HG03469 (cell line): ENCODE measurements at regions not wholly inside any gene's neighbourhood (a gene's known extent, or its start where the extent isn't known, plus 50 kb on each side); places are given as distances from the start of the nearest gene placed in this dataset.
"Not testable (repeated sequence)": the region's sequence is repeated elsewhere in the genome, so short reads cannot be mapped to it uniquely, and the experiment has no call there.

Experiments used
- ATAC-seq: cut with Tn5 transposase; IDR thresholded peaks from one replicate; pipeline ENCODE4 v1.9.1; 2021; ENCODE audit warnings: mild to moderate bottlenecking, moderate library complexity, moderate number of reproducible peaks; ENCODE audit not compliant: unreplicated experiment

DNA sequence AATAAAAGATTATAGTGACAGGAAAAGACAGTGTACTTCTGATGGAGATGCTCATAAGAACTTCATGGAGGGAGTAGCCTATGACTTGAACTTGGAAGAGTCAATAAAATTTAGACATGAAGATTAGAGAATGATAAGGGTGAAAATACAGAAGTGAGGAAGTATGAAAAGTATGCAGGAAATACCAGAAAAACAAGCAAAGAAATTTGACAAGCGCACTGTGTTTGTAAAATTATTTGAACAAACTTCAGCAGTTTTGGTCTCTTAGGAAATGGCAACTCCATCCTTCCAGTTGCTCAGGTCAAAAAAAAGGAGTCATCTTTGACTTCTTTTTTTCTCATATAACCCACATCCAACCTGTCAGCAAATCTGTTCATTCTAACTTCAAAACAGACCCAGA is 864.0 kb upstream of the ZEB2 start:
- no peak for ATAC-seq

DNA sequence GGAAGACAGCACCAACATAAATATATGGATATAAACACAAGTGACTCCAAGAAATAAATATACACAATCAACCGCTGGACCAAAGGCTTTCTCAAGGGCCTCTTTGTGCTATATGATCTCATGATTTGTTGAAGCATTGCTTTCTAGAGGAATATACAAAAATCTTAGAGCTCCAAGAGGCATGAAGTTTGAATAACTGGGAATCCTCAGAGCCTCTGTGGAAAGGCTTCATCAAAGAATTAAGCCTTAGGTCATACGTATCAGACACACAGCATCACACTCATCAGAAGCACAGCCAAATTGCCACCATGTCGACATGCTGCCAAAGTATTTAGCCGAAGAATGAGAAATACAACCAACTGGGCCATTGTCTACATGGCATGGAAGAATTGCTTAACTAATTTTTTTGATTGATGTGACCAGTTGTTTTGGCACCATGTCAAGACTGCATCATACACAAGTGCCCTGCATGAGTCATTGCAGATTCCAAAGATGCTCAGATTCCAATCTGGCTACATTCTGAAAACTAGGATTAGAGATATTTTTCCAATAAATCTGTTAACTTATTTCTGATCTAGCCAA is 860.6 kb upstream of the ZEB2 start:
- ATAC-seq, result no peak

DNA sequence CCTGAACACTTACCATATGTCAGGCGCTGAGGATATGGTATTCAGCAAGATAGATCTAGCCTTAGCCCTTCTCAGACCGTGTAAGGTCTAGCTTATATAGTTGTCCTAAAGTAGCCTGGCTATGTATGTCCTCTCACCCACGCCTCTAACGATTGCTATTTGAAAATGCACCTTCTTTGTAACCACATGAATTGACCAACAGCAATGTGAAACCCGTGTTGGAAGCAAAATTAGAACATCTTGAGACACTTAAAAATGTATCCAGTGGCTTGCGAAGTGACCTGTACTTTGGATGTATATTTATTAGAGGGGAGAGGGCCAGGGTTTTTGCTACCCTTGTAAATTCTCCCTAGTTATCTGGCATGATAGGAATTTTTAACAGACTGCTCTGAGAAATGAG is 860.0 kb upstream of the ZEB2 start:
- ATAC-seq, result no peak

- no peak for ATAC-seq
These were observed 854.2 kb upstream of the ZEB2 start for GRCh38 chr2:145374165-145374564.

DNA sequence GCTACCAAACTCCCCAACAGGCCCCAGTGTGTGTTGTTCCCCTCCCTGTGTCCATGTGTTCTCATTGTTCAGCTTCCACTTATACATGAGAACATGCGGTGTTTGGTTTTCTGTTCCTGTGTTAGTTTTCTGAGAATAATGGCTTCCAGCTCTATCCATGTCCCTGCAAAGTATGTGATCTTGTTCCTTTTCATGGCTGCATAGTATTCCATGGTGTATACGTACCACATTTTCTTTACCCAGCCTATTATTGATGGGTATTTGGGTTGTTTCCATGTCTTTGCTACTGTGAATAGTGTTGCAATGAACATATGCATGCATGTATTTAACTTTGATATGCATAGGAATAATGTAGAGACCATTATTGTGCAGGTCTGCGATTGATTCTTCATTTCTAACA is 847.4 kb upstream of the ZEB2 start:
- ATAC-seq, result not testable (repeated sequence)

GRCh38 chr2:145366341-145366740 is 846.4 kb upstream of the ZEB2 start:
- no peak for ATAC-seq

DNA sequence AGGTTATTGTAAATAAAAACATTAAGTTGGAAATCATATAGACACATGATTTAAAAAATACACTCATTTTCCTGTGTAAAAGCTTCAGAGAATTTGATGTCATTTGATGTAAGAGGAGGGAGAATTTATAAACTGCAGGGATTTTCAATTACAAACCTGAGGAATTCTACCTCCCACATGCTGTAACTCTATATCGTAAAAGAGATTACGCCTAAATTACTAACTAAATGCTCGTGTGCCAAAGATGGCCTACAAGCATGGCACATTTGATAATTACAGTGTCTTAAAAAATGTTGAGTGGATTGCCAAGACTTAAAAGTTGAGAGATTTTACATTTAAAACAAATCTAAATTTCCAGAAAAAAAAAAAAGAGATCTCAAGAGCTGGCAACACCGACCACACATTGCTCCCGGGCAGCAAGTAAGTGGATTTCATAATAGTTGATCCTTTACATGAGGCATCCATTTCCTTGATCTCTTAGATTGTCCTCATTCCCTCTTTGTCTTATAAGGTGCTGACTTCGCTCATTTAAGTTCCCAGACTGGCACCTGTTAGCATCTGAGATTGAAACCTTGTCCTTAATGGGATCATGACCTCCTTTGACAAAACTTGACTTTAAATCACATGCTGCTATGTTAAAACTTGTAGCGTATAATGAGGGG is 840.3 kb upstream of the ZEB2 start:
- no peak for ATAC-seq

DNA sequence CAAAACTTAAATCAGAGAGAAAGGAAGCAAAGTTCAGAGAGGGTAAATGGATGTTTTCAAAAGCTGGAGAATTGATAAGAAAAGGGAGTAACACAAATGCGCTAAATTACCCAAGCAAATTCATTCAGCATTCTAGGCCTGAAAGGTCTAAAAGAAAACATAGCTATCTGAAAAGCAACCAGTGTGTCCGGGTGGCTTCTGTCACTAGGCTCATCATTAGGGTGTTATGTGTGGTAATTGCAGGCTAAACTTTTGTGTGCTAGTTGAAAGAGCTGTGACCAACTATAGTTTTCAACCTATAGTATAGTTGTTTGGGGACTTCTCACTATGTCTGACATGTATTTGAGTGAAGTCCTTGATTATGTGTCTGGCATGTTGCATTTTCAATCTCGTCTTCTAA is 839.6 kb upstream of the ZEB2 start:
- no peak for ATAC-seq

DNA sequence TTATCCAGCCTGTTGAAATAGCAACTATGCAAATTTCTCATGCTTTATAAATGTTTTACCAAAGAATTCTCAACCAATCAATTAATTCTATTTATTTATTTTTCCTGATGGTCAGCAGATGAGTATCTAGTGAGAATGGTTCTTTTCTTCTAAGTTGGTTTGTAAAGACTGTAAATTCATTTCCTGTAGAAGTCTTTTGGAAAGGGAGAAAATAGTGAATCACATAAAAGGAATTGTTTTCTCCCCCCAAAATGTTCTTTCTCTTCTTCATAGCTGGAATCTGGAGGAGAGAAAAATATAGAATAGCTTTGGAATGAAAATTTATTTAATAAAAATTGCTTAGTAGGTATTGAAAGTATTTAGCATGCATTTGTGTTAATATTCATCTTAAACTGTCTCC is 836.1 kb upstream of the ZEB2 start:
- no peak for ATAC-seq

- ATAC-seq, result no peak
These were observed 832.6 kb upstream of the ZEB2 start for GRCh38 chr2:145352484-145352883.

- no peak for ATAC-seq
These were observed 832.0 kb upstream of the ZEB2 start for GRCh38 chr2:145351864-145352425.

DNA sequence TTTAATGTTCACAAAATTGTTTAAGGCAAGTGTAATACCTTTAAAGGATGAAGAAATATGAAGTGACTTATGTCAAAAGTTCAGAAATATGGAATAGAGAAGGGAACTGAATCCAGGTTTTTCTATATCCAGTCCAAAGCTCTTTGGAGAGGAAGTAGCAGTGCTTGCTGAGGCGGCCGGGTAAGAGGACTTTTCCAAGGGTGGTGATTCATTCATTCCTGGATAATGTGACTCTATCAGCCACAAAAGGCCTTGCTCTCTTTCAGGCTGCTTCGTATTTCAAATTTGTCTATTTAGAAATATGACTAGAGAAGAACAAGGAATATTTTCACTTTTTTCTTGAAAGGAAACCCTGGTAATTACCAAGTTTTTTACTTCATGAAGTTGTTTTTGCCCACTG is 830.1 kb upstream of the ZEB2 start:
- ATAC-seq, result no peak

DNA sequence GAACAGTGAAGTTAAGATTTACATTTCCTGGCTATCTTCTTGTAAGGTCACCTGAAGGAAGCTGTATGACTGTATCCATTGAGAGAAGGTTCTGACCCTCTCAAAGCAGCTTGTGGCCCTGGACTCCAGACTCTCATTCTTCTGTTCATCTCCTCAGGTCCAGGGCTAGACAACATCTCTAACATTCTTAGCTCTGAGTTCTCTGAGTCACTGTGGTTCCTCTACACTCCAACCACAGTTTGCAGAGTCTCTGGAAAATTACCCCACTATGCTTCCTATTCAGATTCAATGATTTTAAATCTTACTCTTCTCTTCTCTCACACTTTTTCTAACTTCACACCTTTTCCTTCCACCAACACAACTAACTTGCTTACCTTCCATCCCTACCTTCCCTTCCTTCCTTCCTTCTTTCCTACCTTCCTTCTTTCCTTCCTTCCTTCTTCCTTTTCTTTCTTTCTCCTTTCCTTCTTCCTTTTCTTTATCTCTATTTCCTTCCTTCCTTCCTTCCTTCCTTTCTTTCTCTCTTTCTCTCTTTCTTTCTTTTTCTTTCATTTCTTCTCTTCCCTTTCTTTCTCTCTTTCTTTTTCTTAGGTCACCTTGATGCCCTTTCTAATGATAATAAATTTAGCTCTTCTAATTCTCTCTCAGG is 824.3 kb upstream of the ZEB2 start:
- no peak for ATAC-seq

DNA sequence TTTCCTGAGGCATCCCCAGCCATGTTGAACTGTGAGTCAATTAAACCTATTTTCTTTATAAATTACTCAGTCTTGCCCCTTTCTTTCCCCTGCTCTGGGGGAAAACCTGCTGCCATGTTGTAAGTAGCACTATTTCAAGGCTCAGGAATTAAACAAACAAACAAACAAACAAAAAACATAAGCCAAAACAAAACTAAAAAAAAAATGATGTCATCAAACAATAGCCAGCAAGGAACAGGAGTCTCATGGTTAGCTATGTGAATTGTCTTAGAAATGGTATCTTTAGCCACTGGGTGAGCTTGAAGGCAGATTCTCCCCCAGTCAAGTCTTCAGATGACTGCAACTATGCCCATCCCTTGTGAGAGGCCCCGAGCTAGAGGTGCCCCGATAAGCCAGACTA is 823.4 kb upstream of the ZEB2 start:
- ATAC-seq, result no peak

GRCh38 chr2:145341536-145341935 is 821.6 kb upstream of the ZEB2 start:
- ATAC-seq, result no peak

- no peak for ATAC-seq
These were observed 819.7 kb upstream of the ZEB2 start for GRCh38 chr2:145339646-145340045.

DNA sequence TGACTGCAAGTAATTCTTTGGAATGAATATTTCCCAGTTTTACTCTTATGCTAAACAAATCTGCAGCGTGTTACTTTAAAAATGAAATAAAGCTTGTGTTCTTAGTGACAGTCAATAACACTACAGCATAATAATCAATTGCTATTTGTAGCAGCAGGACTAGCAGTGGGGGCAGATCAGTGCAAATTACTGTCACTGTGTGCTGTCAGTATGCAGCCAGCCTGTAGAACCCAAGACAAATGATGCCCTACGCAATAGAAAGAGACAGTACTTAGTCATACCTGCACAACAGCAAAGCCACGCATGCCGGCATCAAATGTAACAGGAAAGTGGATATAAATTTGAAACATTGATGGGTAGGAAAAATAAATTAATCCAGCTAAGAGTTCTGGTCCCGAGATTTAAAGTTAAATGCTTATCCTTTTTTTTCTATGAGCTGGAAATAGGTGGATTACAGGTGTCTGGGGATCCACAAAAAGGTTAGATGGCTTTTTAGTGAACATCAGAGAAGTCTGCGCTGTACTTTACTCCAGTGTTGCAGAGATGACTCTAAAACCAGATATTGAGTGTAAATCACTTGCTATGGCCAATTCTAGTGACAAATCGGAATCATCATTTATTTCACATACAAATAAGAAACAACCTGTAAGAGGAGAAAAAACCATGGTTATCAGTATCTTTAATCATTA is 812.4 kb upstream of the ZEB2 start:
- ATAC-seq, result no peak

GRCh38 chr2:145329971-145330370 is 810.1 kb upstream of the ZEB2 start:
- ATAC-seq, result no peak

DNA sequence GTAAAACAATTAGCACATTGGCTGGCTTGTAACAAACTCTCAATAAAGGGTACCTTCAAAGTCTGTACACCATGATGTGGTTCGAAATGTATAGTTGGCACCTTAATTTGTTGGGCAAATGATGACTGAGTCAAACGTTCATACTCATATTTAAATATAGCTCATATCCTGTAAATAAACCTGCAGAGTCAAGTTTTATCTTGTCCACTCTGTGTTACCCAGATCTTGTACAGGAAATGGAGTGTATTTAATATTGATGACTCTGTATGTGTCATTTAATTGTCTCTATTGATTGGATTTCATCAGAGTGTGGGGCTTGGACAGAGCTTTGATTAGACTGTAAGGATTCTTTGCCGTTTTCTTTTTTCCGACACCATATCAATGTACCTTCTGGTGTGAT is 805.6 kb upstream of the ZEB2 start:
- ATAC-seq, result no peak

DNA sequence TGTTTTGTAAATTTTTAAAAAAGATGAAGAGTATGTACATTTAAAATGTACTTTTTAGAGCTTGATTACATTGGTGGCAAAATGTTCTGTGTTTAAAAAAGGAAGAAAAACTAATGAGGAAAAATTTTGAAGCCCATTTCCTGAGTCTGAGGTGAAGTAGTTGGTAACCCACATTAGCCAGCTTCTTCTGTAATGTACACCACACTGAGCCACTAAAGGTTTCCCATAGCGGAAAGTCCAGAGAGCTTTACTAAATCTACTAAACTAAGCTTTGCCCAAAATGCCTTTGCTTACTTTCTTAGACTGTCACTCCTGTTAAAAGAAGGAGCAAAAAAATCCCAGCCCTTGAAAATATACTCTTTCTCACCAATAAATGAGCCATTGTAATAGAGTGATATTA is 804.8 kb upstream of the ZEB2 start:
- ATAC-seq, result no peak

DNA sequence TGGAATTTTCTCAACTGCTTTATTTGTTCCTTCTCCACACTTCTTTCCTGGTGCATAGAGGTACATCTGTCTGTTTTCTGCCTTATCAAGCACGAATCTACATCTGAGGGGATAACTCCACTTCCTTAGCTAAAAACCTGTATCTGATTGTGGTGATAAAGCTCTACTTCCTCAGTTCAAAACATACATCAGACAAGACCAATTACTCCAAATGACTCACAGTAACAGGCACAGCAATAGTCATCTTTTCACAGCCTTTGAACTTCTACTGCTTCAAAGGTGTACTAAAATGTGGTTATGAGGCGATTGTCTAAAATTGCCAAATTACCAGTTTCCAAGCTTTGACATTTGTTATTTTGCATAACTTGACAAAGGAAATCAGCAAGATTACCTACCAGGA is 803.6 kb upstream of the ZEB2 start:
- ATAC-seq, result no peak

GRCh38 chr2:145321344-145321743 is 801.4 kb upstream of the ZEB2 start:
- no peak for ATAC-seq
